Muscle layer of duodenum (tissue), 2 donors: ENCODE measurements at regions not wholly inside any gene's neighbourhood (a gene's known extent, or its start where the extent isn't known, plus 50 kb on each side); places are given as distances from the start of the nearest gene placed in this dataset.

Experiments used
- H3K27ac ChIP-seq: one replicate; pipeline ENCODE4 v1.7.0; 2013; ENCODE audit warnings: mild to moderate bottlenecking, low read length
- H3K27me3 ChIP-seq: one replicate; pipeline ENCODE4 v1.7.0; 2013; ENCODE audit warnings: low read depth, mild to moderate bottlenecking, control low read depth, low read length
- H3K36me3 ChIP-seq, 2 donors: one replicate each; pipeline ENCODE4 v1.7.0; 2013; ENCODE audit warnings: low read length in 2 of 2, control low read depth in 1 of 2, mild to moderate bottlenecking in 1 of 2; ENCODE audit not compliant: insufficient read depth in 2 of 2, control insufficient read depth in 1 of 2
- H3K4me1 ChIP-seq, 2 donors: one replicate each; pipeline ENCODE4 v1.7.0; 2013; ENCODE audit warnings: low read length in 2 of 2, mild to moderate bottlenecking in 2 of 2, control low read depth in 1 of 2, moderate library complexity in 1 of 2; ENCODE audit not compliant: insufficient read depth in 2 of 2, control insufficient read depth in 1 of 2
- H3K4me3 ChIP-seq, 2 donors: one replicate each; pipeline ENCODE4 v1.7.0; 2013; ENCODE audit warnings: low read length in 2 of 2, low read depth in 1 of 2, mild to moderate bottlenecking in 1 of 2
- H3K9me3 ChIP-seq, 2 donors: one replicate each; pipeline ENCODE4 v1.7.0; 2013; ENCODE audit warnings: low read length in 2 of 2, control low read depth in 1 of 2, mild to moderate bottlenecking in 1 of 2; ENCODE audit not compliant: control insufficient read depth in 1 of 2
- donor health status: healthy.

DNA sequence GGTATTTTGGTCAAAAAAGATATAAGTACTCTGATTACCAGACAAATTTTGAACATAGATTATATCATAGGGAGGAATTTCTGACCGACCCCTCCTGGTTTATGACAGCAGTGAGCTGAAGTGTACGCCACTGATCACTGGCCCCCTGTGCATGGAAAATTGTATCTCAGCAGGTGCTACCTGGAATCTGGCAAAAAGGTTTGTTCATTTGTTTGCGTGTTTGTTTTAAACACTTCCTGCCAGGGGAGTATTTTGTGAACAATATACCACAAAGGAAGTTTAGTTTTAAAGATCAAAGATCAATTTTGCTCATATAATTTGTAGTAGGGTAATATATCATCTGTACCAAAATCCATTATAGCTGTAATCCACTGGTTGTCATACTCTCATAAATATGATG, 219.7 kb upstream of the TENM3 start:
- Histone ChIP-seq H3K9me3 (peaks cover 0 to 3% of the 10 kb centered on the region in 2 donors), H3K4me3 (no peak overlapping the region), H3K4me1 (no peaks in the 10 kb centered on the region), H3K36me3 (no peaks in the 10 kb centered on the region), H3K27me3 (no peaks in the 10 kb centered on the region), H3K27ac (no peak overlapping the region)

DNA sequence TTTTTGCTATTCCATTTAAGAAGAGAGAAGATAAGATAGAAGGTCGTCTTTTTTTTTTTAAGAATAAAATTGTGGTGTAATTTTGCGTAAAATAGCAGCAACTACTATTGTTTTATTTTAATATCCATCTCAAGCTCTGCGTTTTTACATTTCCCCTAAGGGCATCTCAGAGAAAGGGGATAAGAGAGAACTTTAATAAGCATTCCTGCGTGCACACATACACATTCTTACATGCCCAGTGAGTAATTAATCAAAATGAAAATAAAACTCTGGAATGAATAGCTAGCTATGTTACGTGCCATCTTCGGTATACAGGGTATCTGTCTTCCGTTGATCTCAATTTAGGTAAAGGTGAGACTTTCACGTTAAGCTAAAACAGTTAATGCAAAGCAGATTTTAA, 200.3 kb upstream of the TENM3 start:
- Histone ChIP-seq H3K27ac (no peak overlapping the region), H3K4me3 (no peak overlapping the region), H3K4me1 (no peaks in the 10 kb centered on the region), H3K9me3 (no peaks in the 10 kb centered on the region), H3K27me3 (no peaks in the 10 kb centered on the region), H3K36me3 (no peaks in the 10 kb centered on the region)

DNA sequence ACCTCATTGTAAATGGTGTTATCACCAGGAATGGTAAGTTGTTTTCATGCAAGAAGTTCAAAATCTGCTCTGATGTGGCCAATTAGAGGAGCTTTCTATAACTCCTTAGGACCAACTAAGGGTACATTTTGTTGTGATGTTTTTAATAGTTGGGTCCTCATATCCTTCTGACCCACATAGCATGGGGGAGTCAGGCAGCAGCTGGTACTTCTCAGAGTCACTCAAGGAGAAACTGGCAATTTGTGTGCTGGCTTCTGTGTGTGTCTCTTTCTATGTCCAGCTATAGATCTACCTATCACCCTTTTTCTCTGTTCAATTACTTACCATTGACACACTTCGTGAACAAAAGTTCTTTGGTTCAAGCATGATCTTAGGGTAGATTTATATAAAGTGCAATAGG, 194.3 kb upstream of the TENM3 start:
- Histone ChIP-seq H3K4me3 (no peak overlapping the region), H3K27me3 (no peaks in the 10 kb centered on the region), H3K4me1 (no peaks in the 10 kb centered on the region), H3K27ac (no peak overlapping the region), H3K36me3 (no peaks in the 10 kb centered on the region), H3K9me3 (no peaks in the 10 kb centered on the region)

DNA sequence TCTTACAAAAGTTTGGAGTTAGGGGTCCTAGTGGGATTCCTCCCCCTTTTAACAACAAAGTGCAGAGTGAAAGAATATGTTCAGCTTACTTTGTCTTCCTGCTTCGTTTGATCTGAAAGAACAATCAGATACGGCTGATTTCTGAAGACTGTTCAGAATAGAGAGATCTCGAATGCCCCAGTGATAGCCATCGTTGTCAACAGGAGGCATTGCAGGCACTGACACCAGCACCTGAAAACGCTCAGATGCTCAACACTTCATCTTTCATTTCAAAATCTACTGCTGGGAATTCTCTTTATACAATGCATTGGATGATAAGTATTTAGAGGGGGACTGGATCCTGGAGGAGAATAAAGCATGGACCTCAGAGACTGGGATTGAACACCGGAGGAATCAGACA, 186.3 kb upstream of the TENM3 start:
- Histone ChIP-seq H3K27ac (no peak overlapping the region), H3K4me3 (no peak overlapping the region), H3K9me3 (no peaks in the 10 kb centered on the region), H3K27me3 (no peaks in the 10 kb centered on the region), H3K4me1 (no peaks in the 10 kb centered on the region), H3K36me3 (no peaks in the 10 kb centered on the region)

DNA sequence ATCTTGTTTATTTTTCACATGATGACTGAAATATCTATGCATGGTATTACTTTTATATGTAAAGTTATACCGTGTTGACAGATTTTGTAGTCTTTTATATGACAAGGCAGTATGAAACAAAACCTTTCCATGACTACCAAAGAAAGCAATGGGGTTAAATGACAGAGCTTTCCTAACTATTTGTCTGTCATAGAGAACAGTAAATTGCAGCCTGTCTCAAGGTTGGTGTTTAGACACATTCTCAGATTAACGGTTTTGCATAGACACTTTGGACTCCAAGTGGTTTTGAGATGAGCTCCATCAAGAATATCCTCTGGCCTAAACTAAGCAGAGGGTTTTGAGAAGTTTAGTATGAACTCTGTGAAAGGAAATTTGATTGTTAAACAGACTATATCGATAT, 180.7 kb upstream of the TENM3 start:
- H3K9me3 ChIP-seq = no peaks in the 10 kb centered on the region
- no peak overlapping the region for H3K4me3 ChIP-seq
- no peaks in the 10 kb centered on the region for H3K36me3 ChIP-seq
- no peaks in the 10 kb centered on the region for H3K27me3 ChIP-seq
- no peaks in the 10 kb centered on the region for H3K4me1 ChIP-seq
- no peak overlapping the region for H3K27ac ChIP-seq

DNA sequence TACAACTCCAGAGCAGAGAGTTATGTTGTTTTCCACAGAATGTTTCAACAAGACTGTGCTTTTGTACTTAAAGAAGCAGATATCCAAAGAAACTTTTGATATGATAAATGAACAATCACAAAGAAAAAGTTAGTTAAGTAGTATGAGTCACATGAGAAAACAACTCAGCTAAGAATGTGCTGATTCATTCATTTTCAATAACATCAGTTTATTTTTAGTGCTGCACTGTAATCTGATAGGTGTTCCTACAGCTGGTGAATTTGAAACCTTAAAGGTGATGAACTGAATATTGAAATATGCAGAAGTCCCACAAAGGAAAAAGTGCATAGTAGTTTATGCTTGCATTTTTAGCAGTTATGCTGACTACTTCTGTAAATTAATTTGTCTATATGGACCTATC, 180.3 kb upstream of the TENM3 start:
- no peaks in the 10 kb centered on the region for H3K9me3 ChIP-seq
- no peaks in the 10 kb centered on the region for H3K27me3 ChIP-seq
- no peak overlapping the region for H3K27ac ChIP-seq
- H3K4me3 ChIP-seq = no peak overlapping the region
- H3K36me3 ChIP-seq = no peaks in the 10 kb centered on the region
- H3K4me1 ChIP-seq = no peaks in the 10 kb centered on the region

DNA sequence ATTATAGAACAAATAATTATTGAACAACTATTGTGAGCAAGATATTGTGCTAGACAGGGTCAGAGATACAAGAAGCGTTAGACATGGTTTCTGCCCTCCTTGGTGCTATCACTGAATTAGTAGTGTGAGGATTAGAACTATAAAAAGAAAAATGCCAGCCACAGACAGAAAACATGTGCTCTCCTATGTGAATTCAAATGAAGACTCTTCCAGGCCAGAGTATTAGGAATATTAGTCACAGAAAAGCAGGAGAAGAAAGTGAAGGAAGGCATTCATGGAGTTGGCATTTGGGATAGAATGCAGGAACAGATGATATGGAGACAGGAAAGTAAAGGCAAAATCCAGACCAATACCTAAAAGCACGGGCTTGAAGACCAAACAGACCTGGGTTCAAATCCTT, 179.6 kb upstream of the TENM3 start:
- Histone ChIP-seq H3K9me3 (no peaks in the 10 kb centered on the region), H3K36me3 (no peaks in the 10 kb centered on the region), H3K27me3 (no peaks in the 10 kb centered on the region), H3K4me3 (no peak overlapping the region), H3K27ac (no peak overlapping the region), H3K4me1 (no peaks in the 10 kb centered on the region)

DNA sequence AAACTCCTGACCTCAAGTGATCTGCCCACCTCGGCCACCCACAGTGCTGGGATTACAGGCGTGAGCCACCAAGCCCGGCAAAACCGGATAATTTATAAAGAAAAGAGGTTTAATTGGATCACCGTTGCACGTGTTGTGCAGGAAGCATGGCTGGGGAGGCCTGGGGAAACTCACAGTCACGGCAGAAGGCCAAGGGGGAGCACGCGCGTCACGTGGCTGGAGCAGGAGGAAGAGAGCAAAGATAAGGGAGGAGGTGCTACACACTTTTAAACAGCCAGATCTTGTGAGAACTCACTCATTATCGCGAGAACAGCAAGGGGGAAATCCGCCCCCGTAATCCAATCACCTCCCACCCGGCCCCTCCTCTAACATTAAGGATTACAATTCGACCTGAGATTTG, 177.9 kb upstream of the TENM3 start:
- no peak overlapping the region for H3K4me3 ChIP-seq
- H3K9me3 ChIP-seq = no peaks in the 10 kb centered on the region
- H3K27me3 ChIP-seq = no peaks in the 10 kb centered on the region
- H3K4me1 ChIP-seq = no peaks in the 10 kb centered on the region
- H3K27ac ChIP-seq = no peak overlapping the region
- no peaks in the 10 kb centered on the region for H3K36me3 ChIP-seq

DNA sequence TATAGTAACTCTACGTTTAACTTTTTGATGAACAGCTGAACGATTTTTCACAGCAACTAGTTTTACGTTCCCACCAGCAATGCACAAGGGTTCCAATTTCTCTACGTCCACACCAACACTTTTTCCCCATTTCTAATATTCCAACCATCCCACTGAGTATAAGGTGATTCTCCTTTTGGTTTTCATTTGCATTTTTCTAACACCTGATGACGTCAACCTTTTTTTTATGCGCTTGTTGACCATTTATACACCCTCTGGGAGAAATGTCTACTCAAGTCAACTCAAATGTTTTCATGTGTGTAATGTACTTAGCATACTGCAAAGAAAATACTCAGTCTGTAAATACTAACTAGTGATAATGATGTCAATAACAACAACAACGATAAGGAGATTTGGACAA, 177.2 kb upstream of the TENM3 start:
- Histone ChIP-seq H3K9me3 (no peaks in the 10 kb centered on the region), H3K27ac (no peak overlapping the region), H3K36me3 (no peaks in the 10 kb centered on the region), H3K27me3 (no peaks in the 10 kb centered on the region), H3K4me1 (no peaks in the 10 kb centered on the region), H3K4me3 (no peak overlapping the region)

DNA sequence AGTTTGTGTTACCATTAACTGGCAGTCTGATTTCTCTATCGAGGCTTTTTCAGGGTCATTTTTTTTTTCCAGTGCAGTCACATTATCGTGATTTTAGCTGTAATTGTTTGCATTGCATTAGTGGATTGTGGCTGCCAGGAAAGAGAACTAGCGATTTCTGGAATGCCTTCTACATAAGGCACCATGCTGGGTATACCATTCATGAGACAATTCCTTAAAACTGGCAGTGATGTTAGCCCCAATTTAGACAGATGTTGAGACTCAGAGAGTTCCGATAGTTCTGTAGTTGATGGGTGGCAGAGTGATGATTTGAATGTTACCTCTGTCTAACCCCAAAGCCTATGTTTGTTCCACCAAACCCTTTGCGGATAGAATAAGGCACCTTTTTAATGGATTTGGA, 175.4 kb upstream of the TENM3 start:
- Histone ChIP-seq H3K27me3 (no peaks in the 10 kb centered on the region), H3K4me3 (no peak overlapping the region), H3K9me3 (no peaks in the 10 kb centered on the region), H3K4me1 (no peaks in the 10 kb centered on the region), H3K36me3 (no peaks in the 10 kb centered on the region), H3K27ac (no peak overlapping the region)

DNA sequence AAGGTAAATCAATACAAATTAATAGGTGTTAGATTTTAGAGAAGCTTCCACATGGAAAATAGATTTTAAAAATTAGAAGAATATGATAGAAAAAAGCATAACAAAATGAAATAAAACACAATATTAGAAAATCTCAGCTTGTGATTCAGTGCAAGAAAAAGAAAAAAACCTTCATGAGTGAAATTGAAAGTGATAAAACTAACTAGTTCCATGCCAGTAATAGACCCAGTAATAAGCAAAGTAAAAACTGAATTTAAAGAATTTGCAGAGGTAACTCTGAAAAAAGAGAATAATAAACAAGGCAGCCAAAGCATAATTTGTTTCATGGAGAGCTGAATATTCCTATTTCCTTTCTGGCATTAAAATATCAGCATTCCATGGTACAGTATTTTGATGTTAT, 174.3 kb upstream of the TENM3 start:
- Histone ChIP-seq H3K4me3 (no peak overlapping the region), H3K36me3 (no peaks in the 10 kb centered on the region), H3K27me3 (no peaks in the 10 kb centered on the region), H3K27ac (no peak overlapping the region), H3K9me3 (peaks cover 0 to 3% of the 10 kb centered on the region in 2 donors), H3K4me1 (no peaks in the 10 kb centered on the region)

DNA sequence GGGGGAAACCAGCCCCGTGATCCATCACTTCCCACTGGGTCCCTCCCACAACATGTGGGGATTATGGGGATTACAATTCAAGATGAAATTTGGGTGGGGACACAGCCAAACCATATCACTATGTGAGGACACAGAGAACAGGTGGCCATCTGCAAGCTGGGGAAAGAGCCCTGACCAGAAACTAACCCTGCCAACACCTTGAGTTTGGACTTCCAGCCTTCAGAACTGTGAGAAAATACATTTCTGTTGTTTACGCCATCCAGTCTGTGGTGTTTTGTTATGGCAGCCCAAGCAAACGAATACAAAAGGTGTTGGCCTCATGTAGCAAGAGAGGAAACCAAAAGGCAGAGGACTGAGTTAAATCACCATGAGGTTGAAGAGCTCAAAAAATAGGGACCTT, 169.9 kb upstream of the TENM3 start:
- H3K36me3 ChIP-seq = no peaks in the 10 kb centered on the region
- H3K4me3 ChIP-seq = no peak overlapping the region
- H3K27ac ChIP-seq = no peak overlapping the region
- H3K9me3 ChIP-seq = peaks cover 0 to 3% of the 10 kb centered on the region in 2 donors
- no peaks in the 10 kb centered on the region for H3K4me1 ChIP-seq
- H3K27me3 ChIP-seq = no peaks in the 10 kb centered on the region
